AG09309 (cell line): ENCODE measurements at regions not wholly inside any gene's neighbourhood (a gene's known extent, or its start where the extent isn't known, plus 50 kb on each side); places are given as distances from the start of the nearest gene placed in this dataset.

Experiments used
- DNase-seq: peaks from one replicate; pipeline ENCODE4 v3.0.0-alpha.2; 2010; ENCODE audit warnings: low read depth
- H3K4me3 ChIP-seq: 2 replicates; pipeline ENCODE4 v1.5.1; 2011; ENCODE audit warnings: mild to moderate bottlenecking, low read depth, low read length, moderate library complexity; ENCODE audit not compliant: control insufficient read depth
- TF ChIP-seq, protein P1 (sequence below): IDR thresholded peaks from 2 replicates; pipeline ENCODE4 v1.5.1; 2011; ENCODE audit warnings: mild to moderate bottlenecking, low read depth, low read length, inconsistent platforms; ENCODE audit not compliant: insufficient read depth, control insufficient read depth; ENCODE audit errors: missing control alignments

DNA sequence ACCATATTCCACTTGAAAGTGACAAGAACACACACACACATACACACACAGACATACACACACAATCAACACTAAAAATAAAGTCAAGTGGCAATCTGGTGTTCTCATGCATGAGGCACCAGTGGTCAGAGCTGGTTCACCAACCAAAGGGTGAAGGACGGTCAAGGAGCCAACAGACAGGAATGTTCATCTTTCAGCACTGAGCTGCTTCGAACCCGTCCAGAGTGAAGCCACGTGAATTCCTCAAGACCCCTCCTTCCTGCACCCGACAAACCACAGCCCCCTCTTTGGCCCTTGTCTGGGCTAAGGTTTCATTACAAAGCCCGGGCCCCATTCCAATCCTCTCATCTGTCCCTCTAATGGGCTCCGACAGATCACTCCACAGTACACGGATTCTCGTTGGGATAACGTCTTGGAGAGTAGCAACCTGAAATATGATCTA is 84.5 kb upstream of the SMIM23 start:
- TF ChIP-seq, protein P1, sequence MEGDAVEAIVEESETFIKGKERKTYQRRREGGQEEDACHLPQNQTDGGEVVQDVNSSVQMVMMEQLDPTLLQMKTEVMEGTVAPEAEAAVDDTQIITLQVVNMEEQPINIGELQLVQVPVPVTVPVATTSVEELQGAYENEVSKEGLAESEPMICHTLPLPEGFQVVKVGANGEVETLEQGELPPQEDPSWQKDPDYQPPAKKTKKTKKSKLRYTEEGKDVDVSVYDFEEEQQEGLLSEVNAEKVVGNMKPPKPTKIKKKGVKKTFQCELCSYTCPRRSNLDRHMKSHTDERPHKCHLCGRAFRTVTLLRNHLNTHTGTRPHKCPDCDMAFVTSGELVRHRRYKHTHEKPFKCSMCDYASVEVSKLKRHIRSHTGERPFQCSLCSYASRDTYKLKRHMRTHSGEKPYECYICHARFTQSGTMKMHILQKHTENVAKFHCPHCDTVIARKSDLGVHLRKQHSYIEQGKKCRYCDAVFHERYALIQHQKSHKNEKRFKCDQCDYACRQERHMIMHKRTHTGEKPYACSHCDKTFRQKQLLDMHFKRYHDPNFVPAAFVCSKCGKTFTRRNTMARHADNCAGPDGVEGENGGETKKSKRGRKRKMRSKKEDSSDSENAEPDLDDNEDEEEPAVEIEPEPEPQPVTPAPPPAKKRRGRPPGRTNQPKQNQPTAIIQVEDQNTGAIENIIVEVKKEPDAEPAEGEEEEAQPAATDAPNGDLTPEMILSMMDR, result no peak
- no peak for DNase-seq
- H3K4me3 ChIP-seq, result no peak overlapping the region

DNA sequence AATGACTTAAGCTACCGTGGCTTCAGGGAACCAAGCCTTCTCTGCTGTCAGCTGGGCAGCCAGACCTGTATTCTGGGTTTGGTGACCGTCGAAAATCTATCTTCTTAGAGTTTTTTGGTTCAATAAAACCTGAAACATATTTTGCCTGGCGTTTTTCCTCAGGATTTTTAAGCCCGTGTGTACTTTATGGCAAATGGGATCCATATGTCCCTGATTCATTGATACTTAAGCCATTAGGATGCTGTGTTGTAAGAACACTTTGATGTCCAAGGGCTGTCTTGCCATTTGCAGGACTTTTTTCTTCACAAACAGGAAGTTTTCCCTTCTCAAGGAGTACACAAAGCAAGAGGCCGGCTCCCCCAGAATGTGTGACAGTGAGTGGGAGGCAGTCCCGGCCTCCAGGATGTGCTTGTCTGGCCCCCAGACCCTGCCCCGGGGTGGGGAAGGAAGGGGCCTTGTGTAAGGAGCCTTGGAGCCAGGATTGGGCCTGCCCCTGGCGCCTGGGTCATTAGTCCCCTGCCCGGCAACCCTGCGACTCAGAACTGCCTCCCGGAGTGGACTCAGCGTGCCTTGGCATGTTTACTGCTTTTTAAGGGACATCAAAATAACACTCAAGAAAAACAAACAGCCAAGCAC is 83.4 kb upstream of the SMIM23 start:
- DNase-seq, result no peak
- TF ChIP-seq, protein P1, result no peak

DNA sequence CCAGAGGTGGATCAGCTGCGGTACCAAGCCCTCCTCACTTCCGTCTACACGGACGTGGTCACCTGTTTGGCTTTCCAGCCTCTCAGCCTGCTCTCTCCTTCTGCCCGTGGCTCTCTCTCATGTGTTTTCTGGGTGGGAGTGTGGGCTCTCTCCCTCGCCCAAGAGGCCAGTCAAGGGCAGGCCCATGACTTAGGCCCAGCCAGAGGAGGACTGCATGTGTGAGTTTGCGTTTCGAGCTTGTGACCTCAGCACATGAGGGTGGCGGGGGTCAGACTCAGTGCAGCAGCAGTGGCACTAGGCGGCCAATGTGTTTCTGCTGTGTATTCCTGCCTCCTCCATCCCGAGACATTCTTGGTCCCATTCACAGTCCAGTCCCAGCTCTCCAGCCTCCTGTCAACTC is 82.5 kb upstream of the SMIM23 start:
- H3K4me3 ChIP-seq, result no peak overlapping the region
- DNase-seq, result no peak
- TF ChIP-seq, protein P1, result no peak

More for the DNA sequence above, 83.4 kb upstream of the SMIM23 start:
- H3K4me3 ChIP-seq, result no peak overlapping the region

DNA sequence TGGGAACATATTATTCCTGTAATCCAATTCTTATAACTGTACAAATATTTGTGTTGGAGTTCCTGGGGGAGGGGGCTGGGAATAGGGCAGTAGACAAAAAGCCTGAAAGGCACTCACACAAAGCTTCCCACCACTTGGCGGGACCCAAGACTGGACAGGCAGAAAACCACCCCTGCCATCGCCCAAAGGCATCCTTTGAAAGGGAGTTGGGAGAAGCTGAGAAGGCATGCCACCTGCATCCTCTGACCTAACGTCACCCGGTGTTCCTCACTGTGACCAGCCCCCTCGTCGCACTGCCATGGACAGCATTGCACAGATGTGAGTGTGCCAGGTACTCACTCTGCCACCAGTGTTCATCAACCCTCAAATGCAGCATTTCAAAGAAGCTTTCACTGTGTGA is 80.6 kb upstream of the SMIM23 start:
- DNase-seq, result no peak
- no peak overlapping the region for H3K4me3 ChIP-seq
- TF ChIP-seq, protein P1, result no peak

DNA sequence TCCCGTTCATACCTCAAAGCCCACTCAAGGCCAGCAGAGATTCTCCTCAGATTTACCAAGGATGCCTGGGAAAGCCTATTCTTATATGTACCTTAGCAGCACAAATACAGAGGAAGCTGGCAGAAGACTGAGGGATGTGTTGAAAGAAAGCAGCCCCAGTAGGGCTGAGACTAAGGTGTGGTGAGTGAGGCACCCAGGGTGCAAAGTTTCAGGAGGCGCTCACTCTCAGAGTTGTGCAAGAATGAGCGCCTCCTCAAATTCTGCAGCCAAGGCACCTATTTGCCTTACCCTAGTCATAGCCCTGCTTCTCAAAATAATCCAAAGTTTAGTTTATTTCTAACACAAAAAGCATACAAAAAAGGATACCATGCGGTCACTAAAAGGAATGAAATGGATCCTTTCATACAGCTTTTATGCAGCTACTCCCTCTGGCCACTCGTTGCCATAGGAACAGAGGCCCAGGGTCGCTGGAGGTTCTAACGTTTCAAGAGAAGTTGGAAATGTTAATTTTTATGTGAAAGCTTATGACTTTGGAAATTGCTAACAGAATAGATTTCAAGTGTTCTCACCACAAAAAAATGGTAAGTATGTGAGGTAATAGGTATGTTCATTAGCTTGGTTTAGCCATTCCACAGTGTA is 79.7 kb upstream of the SMIM23 start:
- TF ChIP-seq, protein P1, result no peak
- H3K4me3 ChIP-seq, result no peak overlapping the region
- no peak for DNase-seq

DNA sequence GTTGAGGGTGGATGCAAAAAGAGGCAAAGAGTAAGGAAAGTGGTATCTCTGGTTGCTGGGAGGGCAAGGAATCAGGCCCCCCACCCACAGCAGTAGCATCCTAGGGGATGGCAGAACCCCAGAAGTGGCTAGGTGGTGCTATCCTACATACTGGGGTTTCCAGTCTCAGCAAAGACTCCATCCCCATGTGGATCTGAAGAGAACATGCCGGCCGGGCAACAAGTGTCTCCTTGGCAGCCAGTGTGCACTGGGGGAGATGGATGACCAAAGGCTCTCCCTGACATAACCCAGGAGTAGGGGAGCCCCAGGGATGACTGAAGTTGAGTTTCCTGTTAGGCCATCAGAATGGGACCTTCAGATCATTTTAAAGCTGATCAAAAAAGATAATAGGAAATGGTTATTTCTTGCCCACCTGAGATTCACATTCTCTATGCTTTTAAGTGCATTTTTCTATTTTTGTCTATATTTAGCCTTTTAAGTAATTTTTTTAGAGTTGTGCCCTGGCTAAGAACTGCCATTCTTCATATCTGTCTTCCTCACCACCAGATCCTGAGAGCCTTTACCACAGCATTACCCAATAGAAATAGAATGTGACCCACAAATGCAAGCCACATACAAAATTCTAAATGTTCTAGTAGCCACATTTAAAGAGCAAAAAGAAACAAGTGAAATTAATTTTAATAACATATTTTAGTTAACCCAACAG is 78.7 kb upstream of the SMIM23 start:
- no peak overlapping the region for H3K4me3 ChIP-seq
- TF ChIP-seq, protein P1, result no peak
- DNase-seq, result no peak
